Activated CD4-positive, CD25-positive, alpha-beta regulatory T cell (primary cell): ENCODE measurements at regions not wholly inside any gene's neighbourhood (a gene's known extent, or its start where the extent isn't known, plus 50 kb on each side); places are given as distances from the start of the nearest gene placed in this dataset.

Experiments
- DNase-seq, 4 experiments: peaks; one replicate each; lab custom pipeline; 2025; lab: John Stamatoyannopoulos, UW

DNA sequence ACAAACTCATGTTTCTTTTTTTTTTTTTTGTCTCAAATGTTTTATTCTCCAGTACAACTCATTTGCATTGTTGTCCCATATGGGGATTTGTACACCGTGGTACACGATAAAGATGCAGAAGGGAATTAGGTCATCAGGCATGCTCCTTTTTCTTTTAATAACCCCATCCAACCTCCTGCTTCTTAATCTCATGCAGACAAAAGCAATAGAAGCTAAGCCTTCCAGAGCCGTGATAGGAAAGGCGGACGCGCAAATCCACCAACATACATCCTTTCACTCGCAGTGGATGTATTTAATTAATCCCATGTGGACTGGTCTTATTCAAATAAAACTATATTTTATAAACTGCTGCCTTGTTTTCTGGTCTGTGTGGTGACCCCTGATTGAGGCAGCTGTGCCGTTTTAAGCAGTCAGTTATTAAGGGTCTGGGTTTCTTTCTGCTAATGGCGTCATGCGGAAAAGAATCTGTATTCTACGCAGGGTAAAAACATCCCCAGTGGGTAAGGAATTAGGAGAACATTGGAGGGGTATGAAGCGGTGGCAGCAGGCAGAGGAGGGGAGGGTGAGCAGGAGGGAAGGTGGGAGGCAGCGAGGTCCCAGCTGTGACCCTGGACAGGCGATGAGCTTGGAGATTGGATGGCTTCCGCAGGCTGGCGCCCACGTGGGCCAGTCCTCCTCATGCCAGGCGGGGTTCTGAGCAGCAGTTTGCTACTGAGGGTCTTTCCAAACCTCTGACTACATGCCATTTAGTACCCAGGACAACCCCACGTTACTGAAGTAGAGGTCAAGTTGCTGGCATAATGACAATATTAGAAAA is 172.8 kb downstream of the LINC00237 start:
- DNase-seq, result no peak

DNA sequence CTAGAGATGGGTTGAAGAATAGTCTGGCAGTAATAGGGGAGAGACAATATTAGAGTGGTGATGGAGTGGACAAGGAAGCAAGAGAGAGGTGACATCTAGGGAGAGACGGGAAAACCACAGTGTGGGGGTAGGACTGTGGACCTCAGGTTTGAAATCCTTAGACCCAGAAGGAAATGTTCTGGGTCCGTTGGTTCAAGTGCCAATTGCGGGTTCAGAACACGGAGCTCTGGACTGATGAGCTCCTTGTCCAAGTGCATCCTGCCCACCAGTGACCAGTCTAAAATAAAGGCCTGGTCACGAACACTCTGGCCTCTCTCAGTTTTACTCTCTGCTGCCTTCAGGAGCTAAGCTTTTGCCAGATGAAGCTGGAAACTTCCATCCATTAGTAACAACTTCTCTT is 174.0 kb downstream of the LINC00237 start:
- no peak for DNase-seq

DNA sequence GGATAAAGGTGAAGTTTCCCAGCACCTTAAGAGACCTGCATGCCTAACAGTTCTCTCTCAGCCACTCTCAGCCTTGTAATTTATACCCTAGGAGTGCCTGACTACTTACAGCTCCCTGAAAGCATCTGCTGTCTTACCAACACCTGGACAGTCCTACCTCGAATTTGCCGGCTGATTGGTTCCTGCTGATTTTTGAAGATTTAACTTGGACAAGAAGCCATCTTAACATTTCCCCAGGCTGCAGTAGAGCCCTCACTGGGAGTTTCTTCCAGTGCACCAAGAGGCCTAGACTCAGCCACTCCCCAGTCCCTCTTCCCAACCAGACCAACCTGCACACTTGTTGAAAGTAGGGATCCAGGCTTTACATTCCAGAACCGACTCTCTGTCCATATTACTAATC is 174.5 kb downstream of the LINC00237 start:
- DNase-seq, result no peak

DNA sequence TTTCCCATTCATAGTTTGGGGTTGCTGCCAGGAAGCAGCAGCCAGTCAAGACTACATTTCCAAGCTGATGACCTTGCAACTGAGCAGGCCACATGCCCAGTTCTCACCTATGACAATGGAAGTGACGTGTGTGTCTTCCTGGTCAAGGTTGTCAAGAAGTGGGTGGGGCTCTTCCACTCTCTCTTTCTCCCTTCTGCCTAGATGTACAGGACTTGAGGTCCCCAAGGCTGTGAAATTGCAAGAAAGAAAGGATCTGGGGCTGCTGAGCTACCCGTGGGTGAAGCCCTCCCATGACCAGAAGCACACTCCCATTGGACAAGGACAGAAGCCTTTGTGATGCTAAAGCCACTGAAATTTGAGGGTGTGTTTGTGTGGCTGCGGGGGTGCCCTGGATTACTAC is 175.1 kb downstream of the LINC00237 start:
- DNase-seq, result no peak

DNA sequence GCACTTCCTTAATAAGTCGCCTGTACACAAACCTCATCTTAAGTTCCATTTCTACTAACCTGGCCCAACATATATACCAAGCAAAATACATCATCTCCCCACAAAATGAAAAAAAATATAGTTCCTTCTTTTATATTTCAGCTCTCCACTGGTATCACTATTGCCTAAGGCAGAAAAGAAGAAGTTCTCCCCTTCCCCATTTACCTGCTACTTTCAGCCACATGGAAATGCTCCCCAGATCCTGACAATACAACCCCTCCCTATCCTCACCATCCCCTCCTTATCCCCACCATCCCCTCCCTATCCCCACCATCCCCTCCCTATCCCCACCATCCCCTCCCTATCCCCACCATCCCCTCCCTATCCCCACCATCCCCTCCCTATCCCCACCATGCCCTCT is 175.7 kb downstream of the LINC00237 start:
- no peak for DNase-seq

DNA sequence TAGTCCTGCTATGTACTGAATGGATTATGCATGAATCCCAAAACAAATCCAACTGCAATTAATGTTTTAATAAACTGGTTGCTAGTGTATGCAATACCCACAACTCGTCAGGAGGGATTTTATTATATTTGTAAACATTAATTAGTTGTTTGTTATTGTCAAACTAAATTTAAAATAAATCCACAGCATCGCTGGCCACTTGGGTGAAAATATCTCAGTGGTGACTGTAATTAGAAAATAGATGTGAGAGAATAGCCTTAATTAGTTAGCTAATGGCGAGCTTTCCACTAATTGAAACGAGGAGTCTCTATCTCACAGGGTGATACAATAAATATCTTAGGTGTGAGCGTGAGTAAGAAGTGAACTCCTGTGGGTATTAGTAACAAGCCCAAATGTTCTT is 176.8 kb downstream of the LINC00237 start:
- no peak for DNase-seq

DNA sequence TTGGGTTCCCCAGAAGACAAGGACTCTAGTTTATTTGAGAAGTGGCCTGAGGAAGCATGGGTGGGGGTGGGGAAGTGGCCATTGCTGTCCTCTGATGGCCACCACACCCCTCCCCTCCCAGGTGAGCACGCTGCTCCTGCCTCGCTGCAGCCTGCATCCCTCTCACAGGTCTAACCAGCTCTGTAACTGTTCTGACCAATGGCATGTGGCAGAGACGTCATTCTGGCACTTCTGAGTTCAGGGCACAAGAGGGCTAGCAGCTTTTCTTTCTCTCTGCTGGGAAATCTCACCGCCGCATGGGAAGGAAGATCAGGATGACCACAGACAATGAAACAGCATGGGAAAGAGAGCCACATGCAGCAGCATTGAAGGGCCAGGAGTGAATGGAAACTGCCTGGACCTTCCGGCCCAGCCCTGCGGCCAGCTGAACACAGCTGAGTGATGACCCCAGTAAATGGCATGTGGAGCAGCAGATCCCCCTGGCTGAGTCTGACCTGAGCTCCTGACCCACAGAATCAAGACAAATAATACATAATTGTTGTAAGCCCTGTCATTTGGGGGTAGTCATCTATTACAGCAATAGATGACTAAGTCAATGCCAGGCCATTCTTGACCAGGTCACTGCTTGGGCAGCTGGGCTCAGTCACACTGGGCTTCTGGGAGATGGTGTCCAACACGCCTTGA is 179.8 kb downstream of the LINC00237 start:
- no peak for DNase-seq

DNA sequence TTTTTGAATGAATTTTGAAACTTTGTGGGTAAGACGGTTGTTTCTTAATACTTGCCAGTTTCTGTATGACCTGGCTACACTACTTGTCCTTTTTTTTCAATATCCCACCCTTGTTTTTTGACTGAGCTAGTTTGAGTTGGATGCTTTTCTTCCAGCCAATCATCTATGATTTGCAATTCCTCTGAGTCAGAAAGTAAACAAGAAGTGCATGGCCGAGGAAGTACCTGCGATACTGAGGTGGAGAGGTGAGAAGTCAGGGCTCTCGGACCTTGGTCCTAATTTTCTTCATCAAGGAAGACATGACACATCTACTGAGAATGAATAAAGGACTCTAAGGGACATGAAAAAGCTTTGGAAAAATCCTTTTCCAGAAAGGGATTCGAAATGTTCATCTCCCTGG is 185.7 kb downstream of the LINC00237 start:
- DNase-seq, result no peak

DNA sequence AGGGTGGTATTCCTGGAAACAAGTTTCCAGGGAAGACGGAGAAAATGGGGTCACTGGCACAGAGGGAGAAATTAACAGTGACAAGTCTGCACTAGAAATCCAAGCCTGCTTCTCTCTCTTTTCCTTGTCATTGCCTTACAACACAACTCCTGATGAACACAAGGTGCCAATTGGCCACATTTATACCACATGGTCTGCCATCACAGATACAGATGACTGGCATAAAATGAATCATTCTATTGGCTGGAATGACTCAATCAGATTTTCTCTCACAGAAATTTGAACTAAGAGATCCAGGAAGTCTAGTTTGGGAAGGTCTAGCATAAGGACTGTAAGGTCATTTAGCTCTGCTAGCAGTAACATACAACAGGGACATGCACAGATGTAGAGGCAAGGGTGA is 190.3 kb downstream of the LINC00237 start:
- no peak for DNase-seq

DNA sequence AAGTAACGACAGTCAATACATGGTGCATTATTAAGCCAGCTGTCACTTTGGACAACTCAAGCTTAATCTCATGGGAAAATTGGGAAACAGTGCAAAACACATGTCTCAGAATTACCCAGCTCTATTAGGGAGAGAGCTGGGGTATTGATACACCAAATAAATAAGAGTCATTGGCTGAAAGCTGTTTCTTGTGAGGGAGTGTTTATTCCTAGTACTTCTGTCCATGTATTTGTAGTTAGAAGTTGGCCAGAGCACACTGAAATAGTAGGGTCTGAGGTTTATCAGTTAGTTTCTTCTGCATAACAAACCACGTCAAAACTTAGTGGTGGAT is 192.0 kb upstream of the RALGAPA2 start:
- no peak for DNase-seq

DNA sequence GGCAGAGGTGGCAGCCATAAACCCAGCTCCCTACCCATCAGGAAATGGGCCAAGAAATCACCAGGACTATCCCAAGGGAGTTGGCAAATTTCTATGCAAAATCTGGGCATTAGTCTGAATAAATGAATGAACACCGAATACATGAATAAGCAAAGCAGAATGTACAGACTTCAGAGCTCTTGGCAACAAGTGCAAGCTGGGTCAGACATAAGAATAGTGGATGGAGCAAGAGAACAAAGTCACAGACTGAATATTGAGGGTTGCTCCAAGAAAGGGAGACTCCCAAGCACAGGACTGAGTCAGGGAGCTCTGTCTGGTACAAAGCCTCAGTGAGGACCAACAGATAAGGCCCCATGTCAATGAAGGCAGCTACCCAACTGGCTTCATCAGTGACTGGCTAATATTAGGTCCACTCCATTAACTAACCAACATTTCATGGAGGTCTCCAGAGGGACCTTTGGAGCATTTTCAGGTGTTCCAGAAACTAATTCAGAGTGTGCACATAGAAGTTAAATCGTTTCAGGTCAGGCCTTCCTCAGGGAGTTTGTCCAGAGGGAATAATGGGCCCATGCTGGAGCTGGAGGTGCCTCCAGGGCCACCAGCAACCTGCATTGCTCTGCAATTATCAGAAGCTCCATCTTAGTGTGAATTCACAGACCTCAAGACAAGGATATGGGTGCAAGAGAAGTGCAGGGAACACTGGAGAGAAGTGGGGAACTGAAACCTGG is 191.5 kb upstream of the RALGAPA2 start:
- no peak for DNase-seq

DNA sequence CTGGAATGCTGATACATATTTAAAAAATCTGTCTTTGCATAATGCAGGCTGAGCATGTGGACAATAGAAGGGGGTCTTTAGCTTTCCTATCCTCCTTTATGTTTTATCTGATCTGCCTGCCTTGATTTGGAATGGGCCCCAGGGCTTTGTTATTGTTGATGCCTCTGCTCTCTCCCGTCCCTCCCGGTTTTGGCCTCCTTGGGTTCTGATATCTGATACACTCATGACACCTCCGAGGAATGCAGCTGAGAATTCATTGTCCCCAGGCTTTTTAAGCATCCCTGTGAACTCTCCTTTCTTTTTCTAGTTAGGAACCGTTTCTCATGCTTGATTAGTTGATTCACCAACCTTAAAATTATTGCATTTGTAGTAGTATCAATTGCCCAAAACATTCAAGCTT is 185.5 kb upstream of the RALGAPA2 start:
- no peak for DNase-seq

DNA sequence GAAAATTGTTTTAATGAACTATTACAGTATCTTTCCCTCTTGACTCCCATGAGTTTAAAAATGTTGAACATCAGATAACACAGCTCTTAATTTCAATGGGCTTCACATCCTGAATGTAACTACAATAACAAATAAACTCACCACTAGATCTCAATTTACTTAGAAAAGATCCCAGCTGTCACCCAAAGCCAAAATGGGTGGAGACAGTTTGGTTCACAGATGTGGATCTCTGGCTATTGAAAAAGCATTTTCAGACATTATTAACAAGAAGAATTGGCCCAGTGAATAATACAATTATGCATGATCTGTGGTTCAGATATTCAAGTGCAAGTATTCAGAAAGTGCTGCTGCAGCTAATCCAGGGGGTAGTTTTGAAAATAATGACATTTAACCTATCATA is 184.7 kb upstream of the RALGAPA2 start:
- DNase-seq, result no peak

DNA sequence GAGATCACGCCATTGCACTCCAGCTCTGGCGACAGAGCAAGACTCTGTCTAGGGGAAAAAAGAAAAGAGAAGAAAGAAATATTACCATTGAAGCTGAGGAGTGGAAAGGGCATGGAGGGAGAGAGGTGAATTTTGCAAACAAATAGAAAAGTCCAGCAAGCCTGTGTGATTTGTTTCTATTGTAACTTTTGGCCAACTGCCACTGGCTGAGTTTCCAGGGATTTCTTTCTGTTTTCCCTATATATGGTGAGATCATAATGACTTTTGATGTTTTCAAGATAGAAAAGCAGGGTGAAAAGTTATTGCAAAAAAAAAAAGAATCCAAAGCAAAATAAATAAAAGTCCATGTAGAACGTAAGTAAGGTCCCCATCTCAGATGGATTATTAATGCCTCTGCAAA is 184.2 kb upstream of the RALGAPA2 start:
- no peak for DNase-seq

DNA sequence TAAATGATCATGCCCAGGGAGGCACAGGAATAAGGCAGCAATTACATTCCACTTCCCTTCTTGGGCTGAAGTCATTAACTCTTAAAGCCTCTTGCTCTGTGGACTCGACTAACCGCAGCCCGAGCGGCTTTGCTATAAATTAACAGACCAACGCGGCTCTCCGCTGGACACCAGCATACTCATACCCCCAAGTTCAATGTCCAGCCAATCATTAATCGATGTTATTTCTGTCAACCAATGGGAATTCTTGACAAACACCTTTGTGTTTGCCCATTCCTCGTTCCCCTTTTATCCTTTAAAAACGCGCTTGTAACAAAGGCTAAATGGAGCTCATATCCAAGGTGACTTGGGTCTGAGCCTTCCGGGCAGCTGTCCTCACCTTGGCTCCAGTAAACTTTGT is 183.1 kb upstream of the RALGAPA2 start:
- DNase-seq, result no peak

DNA sequence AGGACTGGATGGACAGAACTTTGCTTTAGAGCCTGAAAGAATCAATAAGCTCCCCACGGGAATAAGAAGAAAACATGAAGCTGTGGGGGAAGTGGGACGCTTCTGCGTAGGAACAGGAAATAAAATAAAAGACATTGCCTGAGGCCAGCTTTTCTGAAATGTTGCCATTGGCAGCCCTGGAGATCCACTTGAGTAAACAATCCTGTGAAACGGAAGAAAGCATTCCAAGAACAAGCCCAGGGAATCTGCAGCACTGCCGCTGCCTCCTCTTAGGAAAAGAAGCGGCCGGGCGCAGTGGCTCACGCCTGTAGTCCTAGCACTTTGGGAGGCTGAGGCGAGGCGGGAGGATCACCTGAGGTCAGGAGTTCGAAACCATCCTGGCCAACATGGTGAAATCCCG is 182.3 kb upstream of the RALGAPA2 start:
- no peak for DNase-seq

DNA sequence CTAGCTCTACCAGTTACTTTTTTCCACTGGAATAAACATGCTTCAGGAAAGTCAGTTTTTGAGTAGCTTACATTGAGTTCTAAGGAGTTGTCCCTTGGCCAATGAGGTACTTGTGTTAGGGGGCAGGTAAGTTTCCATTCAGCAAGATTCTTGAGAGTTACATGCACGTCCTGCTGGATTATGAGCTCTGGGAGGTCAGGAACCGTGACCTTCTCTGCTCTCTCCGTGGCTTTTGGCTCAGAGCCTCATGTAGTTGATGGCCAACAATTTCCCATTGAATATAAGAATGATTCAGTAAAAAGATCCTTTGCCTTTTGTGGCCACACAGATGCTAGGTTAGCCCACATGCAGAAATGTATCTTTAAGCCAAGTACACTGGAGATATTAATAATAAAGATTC is 181.8 kb upstream of the RALGAPA2 start:
- no peak for DNase-seq

DNA sequence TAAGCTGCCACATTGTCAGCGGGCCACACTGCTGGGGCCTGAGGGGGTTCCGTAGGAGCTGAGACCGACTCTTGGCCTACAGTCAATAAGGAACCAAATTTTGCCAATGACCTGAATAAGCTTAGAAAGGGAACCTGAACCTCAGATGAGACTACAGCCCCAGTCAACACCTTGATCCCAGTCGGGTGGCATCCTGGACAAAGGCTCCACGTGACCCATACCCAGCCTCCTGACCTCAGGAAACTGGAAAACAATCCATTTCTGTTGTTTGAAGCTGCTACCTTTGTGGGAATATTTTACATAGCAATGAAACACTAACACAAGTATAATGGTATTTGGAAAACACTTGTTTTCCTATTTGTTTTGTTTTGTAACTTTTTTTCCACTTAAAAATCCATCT is 179.9 kb upstream of the RALGAPA2 start:
- DNase-seq, result no peak

DNA sequence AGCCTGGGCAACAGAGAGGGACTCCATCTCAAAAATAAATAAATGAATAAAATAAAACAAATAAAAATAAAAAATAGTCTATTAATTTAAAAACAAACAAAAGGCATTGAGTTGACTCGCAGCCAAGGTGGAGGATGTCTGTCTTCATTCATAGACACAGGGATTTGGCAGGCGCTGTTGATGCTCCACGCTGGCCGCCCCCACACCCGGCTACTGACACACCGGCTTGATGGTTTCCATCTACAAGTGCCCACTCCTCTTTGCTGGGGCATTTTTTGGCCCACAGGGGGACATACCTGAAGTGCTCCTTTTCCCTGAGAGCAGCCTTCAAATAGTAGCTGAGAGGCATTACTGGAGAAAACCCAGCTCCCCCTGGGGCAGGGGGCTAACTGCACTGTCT is 178.3 kb upstream of the RALGAPA2 start:
- no peak for DNase-seq

DNA sequence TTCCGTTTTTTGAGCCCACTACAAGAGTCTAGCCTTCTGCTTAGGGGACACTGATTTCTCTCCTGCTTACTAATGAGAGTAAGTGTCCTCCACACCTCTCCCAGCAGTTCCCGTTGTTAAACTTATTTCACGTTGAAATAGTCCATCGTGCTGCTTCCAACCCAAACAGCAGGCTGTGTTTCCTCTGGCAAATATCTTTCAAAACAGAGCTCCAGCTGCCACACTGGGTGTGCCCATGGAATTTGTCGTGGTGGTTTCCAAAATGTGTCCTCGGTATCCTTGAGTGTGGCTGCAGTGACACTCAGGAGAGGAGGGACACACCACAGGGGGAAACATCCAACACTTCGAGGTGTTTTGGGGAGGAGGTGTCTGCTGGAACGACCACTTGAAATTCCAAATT is 176.5 kb upstream of the RALGAPA2 start:
- no peak for DNase-seq

DNA sequence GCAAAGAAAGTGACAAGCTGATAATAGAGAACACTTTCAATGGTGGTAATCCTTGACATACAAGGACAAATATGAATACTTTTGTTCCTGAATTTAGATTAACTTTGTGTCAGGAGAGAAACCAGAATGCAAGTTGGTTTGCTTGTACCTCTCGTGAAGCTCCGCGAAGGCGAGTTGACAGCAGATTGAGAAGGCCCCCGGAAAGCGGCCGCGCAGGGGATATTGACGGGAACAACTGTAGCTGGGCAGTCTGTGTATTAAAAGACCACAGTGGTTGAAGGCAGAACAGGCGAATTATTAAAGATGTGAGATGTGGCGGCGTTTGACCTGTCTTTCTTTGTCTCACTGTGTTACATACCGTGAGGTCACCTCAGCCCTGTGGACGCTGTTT is 175.8 kb upstream of the RALGAPA2 start:
- no peak for DNase-seq

DNA sequence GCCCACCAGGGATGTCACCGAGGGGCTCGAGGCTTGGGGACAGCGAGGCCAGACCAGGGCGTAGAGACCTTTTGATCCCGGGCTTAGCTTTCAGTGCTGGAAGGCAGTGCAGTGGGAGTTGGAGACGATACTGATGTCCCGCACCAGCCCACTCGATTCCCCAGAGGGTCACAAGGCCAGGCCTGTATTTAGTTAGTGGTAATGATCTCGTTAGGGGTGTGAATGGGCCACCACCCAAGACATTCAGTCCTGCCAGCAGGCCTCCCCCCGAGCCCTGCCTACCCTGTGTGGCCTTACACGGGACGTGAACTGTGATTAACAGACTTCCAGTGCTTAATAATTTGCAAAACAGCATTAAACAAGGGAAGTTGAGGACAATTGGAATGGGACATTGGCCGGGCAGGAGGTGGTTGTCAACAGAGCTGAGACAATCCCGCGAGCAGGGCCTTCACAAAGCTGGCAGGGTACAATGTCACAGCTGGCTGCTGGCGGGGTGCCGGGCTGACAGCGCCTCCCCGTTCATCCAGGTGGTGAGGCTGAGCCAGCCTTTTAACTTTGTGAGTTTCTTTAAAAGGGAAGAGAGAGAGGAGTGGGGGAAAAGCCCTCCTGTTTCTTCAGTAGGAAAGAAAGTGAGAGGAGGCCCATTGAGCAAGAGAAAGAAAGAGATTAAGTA is 175.3 kb upstream of the RALGAPA2 start:
- no peak for DNase-seq

DNA sequence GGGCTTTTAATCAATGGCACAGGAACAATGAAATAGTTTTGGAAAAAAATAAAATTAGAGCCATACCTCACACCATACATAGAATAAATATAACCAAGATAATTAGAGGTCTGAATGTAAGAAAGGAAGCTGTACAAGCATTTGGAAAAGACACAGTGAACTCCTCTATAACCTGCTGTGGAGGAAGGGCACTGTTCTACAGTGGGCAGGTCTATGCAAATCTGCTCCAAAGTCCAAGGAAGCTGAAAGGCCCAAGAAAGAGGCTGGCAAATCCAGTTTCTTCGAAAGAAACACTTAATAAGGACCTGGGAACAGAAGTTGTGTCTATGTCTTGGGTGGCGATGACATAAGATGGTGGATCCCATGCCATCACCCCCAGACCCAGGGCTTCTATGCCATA is 169.4 kb upstream of the RALGAPA2 start:
- DNase-seq, result no peak
